GM18858 (cell line): ENCODE measurements at regions not wholly inside any gene's neighbourhood (a gene's known extent, or its start where the extent isn't known, plus 50 kb on each side); places are given as distances from the start of the nearest gene placed in this dataset.

Experiments used
- ATAC-seq: cut with Tn5 transposase; IDR thresholded peaks from one replicate; pipeline ENCODE4 v1.9.1; 2021; ENCODE audit not compliant: unreplicated experiment

DNA sequence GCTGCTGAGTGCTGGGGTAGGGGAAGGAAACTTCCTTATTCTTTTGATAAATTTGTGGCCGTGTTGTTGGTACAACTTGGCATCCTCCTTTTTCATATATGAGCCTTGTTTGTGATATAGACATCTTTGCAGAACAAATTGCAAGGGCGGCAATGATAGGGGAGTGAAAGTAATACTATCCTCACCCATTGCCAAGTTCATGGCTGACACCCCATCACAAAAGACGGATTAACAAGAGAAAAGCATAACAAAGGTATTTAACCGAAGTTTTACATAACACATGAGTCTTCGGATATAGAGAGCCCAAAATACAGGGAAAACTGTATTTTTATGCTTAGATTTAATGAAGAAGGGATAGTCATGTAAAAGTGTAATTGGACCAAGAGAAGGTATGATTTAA, 86.3 kb upstream of the TMPRSS2 start:
- ATAC-seq: no peak

DNA sequence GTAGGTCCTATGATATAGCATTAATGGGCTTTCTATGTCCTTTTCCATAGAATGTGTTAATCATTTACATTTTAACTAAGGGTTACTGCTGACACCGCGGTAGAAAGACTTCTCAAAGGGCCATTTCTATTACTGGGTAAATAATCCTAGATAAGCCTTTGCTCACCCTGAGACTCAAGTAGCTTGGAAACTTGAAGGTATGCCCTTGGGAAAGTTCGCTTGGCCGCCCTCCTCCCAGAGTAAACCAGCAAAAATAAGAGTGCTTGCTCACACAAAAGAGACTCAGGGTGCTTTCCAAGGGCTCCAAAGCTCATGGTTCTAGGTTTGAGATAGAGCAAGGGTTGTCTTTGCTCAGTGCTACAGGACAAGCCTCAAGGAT, 85.8 kb upstream of the TMPRSS2 start:
- ATAC-seq: no peak

GRCh38 chr21:41593051-41593759, 85.2 kb upstream of the TMPRSS2 start:
- ATAC-seq: no peak

- ATAC-seq: no peak
Measured at GRCh38 chr21:41589620-41590175, 81.7 kb upstream of the TMPRSS2 start.

DNA sequence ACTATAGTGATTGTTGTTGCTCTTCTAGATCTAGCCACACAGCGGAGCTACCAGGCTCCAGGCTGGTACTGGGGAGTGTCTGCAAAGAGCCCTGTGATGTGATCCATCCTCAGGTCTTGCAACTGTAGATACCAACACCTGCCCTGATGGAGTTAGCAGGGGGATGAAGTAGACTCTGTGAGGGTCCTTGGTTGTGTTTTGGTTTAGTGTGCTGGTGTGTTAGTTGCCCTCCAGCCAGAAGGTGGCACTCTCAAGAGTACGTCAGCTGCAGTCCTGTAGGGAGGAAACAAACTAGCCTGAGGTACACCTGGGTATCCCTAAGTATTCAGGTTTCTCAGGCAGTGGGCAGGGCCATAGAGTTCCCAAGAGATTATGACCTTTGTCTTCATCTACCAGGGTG, 81.2 kb upstream of the TMPRSS2 start:
- no peak for ATAC-seq

GRCh38 chr21:41585199-41585994, 77.4 kb upstream of the TMPRSS2 start:
- ATAC-seq: no peak

DNA sequence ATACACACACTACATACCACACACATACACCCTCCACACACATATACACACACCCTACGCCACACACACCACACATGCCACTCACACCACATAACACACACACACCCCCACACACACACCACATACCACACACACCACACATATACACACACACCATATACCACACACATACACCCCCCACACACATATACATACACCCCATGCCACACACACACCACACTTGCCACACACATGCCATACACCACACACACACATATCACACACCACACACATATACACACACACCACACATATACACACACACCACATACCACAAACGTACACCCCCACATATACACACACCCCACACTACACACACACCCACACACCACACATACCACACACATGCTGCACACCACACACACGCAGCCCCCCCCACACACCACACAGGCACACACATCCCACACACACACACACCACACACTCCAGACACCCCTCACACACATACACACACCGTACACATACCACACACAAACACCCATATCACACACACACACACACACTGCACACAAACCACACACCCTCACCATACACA, 76.7 kb upstream of the TMPRSS2 start:
- ATAC-seq: no peak

- ATAC-seq: no peak
Measured at GRCh38 chr21:41583274-41583790, 75.4 kb upstream of the TMPRSS2 start.

DNA sequence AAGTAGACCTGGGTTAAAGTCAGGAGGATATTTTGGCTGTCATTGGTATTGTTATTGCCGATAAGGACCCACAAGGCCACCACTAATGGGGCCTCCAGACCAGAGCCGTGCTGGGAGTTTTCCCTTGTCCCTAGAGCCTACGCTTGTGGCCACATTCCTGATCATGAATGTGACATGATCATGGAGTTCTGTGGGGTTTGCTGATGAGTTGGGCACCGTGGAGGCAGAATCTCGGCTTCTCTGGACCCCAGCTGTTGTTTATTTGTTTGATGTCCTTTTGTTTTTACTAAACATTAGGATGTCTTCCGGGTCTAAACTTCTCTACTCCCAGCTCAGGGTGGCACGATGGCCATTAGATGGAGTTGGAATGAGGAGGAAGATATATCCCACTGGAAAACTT, 74.9 kb upstream of the TMPRSS2 start:
- no peak for ATAC-seq

DNA sequence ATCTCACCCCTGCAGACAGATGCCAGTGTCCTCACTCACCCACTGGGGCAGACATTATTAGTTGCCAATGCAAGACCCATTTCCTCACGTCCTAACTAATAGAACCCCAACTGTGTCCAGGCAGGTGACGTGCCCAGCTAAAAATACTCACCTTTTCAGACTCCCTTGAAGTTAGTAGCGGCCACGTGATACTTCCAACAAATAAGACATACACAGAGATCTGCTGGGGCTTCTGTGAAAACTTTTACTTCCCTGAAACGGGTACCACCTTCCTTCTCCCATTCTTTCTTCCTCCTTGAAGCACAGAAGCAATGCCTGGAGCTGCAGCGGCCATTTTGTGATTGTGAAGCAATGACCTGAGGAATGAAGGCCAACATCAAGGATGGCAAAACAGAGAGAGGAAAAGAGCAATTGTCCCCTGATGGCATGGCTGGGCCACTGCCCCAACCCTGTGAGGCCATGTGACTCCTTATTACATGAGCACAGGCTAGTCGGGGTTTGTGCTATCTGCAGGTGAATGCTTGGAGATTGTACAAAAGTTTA, 74.4 kb upstream of the TMPRSS2 start:
- ATAC-seq: no peak

- no peak for ATAC-seq
Measured at GRCh38 chr21:41581592-41582228, 73.8 kb upstream of the TMPRSS2 start.

DNA sequence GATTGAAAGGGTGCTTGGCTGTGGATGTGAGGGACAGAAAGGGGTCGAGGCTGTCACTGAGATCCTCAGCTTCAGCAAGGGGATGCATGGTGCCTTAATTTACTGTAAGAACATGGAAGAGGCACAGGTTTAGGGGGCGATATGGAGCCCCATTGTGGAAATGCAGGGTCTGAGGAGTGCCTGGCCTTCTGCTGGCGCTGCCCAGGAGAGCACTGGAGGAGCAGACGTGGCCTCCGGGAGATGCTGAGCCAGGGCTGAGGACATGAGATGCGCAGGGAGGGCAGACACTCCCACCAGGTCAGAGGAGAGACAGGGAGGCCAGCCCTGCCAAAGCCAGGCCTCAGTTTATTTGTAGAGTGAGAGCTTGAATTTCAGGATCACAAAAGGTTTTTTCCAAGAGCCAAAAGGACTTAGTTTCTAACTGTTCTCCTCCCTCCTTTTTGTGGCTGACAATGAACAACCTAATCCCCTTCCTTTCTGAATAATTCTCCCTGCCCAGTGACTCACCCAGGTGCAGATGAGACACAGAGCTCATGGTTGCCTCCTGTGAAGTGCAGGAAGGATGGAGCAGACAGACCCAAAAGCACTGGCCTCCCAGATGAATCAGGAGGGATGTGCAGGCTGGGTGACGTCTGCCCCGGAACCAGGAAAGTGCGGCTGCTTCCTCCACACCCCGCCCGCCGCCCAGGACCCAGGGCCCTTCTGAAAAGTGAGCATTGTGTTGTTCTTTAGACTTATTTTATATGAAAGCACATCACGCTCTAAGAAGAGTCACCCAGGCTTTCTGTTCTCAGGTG, 73.0 kb upstream of the TMPRSS2 start:
- ATAC-seq: no peak

DNA sequence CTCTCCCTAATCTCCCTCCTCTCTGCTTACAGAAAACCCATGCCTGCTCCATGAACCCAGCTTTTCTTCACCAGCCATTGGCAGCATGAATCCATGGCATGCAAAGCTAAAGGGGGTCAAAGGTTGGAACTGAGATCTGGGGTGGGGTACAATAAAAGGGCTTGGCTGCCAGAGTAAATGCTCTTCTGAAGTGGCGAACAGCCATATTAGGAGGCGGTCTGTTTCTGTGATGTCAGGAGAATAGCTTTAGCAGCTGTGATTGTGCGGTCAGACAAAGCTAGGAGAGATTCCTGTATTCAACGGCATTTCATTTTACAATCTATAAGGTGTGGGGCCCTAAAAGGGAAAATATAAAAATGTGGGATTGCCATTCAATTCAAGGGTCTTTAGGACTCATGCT, 71.7 kb upstream of the TMPRSS2 start:
- no peak for ATAC-seq

DNA sequence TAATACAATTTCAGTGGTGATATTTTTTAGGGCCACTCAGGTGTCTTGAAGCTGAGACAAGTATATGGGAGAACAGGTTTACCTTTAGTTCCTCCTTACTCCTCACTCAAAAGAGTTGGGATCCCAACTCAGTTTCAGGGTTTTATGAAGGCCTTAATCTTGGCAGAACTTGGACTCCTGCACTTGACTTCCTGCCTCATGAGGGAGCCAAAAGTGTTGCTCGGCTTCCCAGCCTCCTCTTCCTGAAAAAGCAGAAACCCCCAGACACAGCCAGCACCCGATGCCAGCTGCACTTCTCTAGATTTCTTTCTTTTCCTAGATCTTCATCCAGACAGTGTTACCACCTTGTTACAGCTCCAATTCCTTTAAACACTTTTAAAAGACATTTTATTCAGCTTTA, 70.8 kb upstream of the TMPRSS2 start:
- ATAC-seq: no peak

DNA sequence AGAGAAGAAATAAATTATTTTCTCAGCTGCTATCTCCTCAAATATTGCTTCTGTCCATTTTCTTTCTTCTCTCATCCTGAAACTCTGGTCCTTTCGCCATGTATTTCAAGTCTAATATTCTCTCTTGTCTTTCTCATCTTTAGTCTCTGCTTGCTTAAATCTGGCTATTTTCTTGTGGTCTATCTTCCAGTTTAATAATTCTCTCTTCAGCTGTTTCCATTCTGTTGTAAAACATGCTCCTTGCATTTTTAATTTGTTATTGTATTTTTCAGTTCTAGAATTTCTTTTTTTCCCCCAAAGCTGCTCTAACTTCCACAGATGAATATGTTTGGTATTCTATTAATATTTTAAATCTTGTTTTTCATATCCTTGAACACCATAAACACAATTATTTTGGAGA, 70.1 kb upstream of the TMPRSS2 start:
- ATAC-seq: no peak

DNA sequence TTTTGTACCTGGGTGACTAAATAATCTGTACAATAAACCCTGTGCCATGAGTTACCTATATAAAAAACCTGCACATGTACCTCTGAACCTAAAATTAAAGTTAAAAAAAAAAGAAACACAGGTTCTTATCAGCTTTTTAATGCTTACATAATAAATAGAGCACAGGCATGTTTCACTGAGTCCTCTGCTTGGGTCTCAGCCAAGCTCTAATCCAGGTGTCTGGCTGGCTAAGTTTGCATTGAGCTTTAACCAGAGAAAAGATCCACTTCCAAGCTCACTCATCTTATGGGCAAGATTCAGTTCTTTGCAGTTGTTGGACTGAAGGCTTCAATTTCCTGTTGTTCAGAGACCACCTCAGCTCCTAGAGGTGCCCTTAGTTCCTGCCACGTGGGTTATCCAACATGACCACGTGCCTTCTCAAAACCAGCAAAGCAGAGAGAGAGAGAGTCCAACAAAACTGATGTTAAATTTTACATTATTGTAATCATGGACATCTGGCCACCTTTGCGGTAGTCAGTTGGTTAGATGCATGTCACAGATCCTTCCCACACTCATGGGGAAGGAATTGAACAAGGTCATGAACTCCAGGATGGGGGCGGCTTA, 68.2 kb upstream of the TMPRSS2 start:
- ATAC-seq: no peak

DNA sequence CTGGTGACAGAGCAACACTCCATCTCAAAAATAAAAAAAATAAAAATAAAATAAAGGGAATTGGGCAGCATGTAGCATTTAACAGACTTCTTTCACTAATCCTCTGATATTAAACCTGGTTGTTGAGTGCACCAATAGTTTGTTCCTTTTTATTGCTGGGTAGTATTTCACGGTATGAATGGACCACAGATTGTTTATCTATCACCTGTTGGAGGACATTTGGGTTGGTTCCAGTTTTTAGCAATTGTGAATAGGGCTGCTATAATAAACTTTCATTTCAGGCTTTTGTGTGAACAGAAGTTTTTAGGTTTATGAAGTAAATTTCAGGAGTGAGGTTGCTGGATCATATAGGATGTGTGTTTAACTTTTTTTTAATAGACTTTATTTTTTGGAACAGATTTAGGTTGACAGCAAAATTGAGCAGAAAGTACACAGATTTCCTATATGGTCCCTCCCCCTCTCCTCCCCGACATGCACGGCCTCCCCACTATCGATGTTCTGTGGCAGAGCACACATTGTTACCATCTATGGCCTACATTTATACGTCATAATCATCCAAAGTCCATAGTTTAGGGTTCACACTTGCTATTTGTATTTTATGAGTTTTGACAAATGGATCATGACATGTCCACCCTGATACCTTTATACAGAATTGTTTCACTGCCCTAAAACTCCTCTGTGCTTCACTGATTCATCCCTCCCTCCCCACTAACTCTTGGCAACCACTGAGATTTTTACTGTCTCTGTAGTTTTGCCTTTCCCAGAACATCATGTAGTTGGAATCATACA, 66.1 kb upstream of the TMPRSS2 start:
- ATAC-seq: no peak

DNA sequence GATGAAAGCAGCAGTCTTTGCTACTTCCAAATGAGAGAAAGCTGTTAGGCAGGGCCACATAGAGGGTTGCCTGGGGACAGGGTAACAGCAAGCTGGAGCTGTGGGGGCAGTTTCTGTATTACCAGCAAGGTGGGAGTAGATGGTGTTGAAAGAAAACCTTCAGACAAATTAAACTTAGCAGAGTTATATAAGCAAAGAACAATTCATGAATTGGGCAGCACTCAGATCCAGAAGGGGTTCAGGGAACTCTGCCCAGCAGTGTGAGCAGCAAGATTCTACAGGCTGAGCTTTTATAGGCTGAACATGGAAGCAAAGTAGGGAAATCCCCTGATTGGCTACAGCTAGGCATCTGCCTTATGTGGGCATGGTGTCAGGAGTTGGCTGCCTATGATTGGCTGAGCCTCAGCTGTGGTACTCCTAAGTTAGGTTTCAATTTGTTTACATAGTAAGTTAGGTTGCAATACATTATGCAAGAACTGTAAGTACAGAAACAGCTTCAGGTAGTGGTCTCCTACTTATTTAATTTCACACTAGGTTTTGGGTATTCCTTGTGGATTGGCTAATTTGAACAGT, 64.1 kb upstream of the TMPRSS2 start:
- no peak for ATAC-seq
